Astrocyte of the spinal cord (primary cell): ENCODE measurements at regions not wholly inside any gene's neighbourhood (a gene's known extent, or its start where the extent isn't known, plus 50 kb on each side); places are given as distances from the start of the nearest gene placed in this dataset.

Source experiments
- DNase-seq: peaks from one replicate; pipeline ENCODE4 v3.0.0; 2011; ENCODE audit warnings: low read depth, low spot score
- H3K4me3 ChIP-seq: 2 replicates; pipeline ENCODE4 v1.5.1; 2011; ENCODE audit warnings: low read depth, mild to moderate bottlenecking, low read length, moderate library complexity
- CTCF ChIP-seq: IDR thresholded peaks from 2 replicates; pipeline ENCODE4 v1.5.1; 2012; ENCODE audit warnings: low read depth, mild to moderate bottlenecking, low read length, inconsistent platforms
- in situ Hi-C: cut with HindIII; loops from 2 replicates; pipeline ENCODE4 v1.10.0; 2017; ENCODE audit warnings: low sequenced_read_pairs

- no peak for DNase-seq
- no peak for TF ChIP-seq CTCF
- no peak overlapping the region for H3K4me3 ChIP-seq
- in situ Hi-C loops, result no loop called here
Measured at GRCh38 chr15:36495456-36495991, 83.9 kb upstream of the CDIN1 start.

- no peak for TF ChIP-seq CTCF
- peak; percentile 2 for DNase-seq
- no peak overlapping the region for H3K4me3 ChIP-seq
- in situ Hi-C loops, result no loop called here
Measured at GRCh38 chr15:36497901-36498300, 81.5 kb upstream of the CDIN1 start.

GRCh38 chr15:36498401-36498800 is 81.0 kb upstream of the CDIN1 start:
- TF ChIP-seq CTCF, result no peak
- in situ Hi-C loops, result no loop called here
- H3K4me3 ChIP-seq, result no peak overlapping the region
- DNase-seq, result no peak

GRCh38 chr15:36498916-36499315 is 80.5 kb upstream of the CDIN1 start:
- in situ Hi-C loops, result no loop called here
- no peak overlapping the region for H3K4me3 ChIP-seq
- DNase-seq, result no peak
- TF ChIP-seq CTCF, result no peak

GRCh38 chr15:36499412-36500389 is 79.7 kb upstream of the CDIN1 start:
- no peak for TF ChIP-seq CTCF
- in situ Hi-C loops, result no loop called here
- peak; percentile 5 for DNase-seq
- no peak overlapping the region for H3K4me3 ChIP-seq

GRCh38 chr15:36501063-36501678 is 78.3 kb upstream of the CDIN1 start:
- in situ Hi-C loops, result no loop called here
- H3K4me3 ChIP-seq, result no peak overlapping the region
- peak; percentile 78 for DNase-seq
- peak; percentile 75 for TF ChIP-seq CTCF
